DND-41 (cell line): ENCODE measurements at regions not wholly inside any gene's neighbourhood (a gene's known extent, or its start where the extent isn't known, plus 50 kb on each side); places are given as distances from the start of the nearest gene placed in this dataset.

Source experiments
- CTCF ChIP-seq: IDR thresholded peaks from 2 replicates; pipeline ENCODE4 v1.5.1; 2012; ENCODE audit warnings: borderline replicate concordance, low read length, moderate library complexity, mild to moderate bottlenecking; ENCODE audit not compliant: poor library complexity, severe bottlenecking; ENCODE audit errors: extremely low read depth
- EZH2 ChIP-seq: IDR thresholded peaks from 3 replicates; pipeline ENCODE4 v1.6.1; 2012; ENCODE audit warnings: borderline replicate concordance, low read depth, mild to moderate bottlenecking, moderate library complexity, low read length, inconsistent platforms; ENCODE audit not compliant: severe bottlenecking

GRCh38 chr1:42002220-42002619 is 83.5 kb upstream of the HIVEP3 start:
- TF ChIP-seq CTCF: no peak
- no peak for TF ChIP-seq EZH2
